ENCODE measurements at regions not wholly inside any gene's neighbourhood (a gene's known extent, or its start where the extent isn't known, plus 50 kb on each side); places are given as distances from the start of the nearest gene placed in this dataset.
A peak's percentile ranks its signal among the peaks of the same experiment; 100 is the strongest.
"Not testable (repeated sequence)": the region's sequence is repeated elsewhere in the genome, so short reads cannot be mapped to it uniquely, and the experiment has no call there.

GRCh38 chr9:26669701-26670670 is 222.6 kb downstream of the CAAP1 start:
- peak in 2 of 3 donors; percentile 26 to 27 for DNase-seq
- H3K4me1 ChIP-seq (ENCODE audit: control extremely low read depth in 1 of 4, control insufficient read depth in 4 of 4, insufficient read depth in 4 of 4, low read length in 3 of 4): peaks cover 0 to 9% (median 2%) of the 10 kb centered on the region in 4 experiments
- no peak overlapping the region for H3K27ac ChIP-seq (ENCODE audit: insufficient read depth in 1 of 2, low read depth in 1 of 2, low read length in 2 of 2, poor library complexity in 1 of 2, severe bottlenecking in 2 of 2)
- no peaks in the 10 kb centered on the region for H3K9me3 ChIP-seq (ENCODE audit: control extremely low read depth in 1 of 5, control insufficient read depth in 4 of 5, insufficient read depth in 2 of 5, low read depth in 1 of 5, low read length in 4 of 5)
- ChIA-PET CTCF (no interaction called here), POLR2A (no interaction called here)
- no peak overlapping the region for H3K4me3 ChIP-seq (ENCODE audit: control insufficient read depth in 1 of 7, extremely low read depth in 1 of 7, insufficient read depth in 4 of 7, low read depth in 2 of 7, low read length in 6 of 7)
- no peaks in the 10 kb centered on the region for H3K27me3 ChIP-seq (replicated peaks in 2 of 5; ENCODE audit: control insufficient read depth in 4 of 5, insufficient read depth in 5 of 5, low read length in 4 of 5)
- WGBS (ENCODE audit: insufficient coverage): 47% methylated on average over 3 of the region's 5 CpGs
- H3K36me3 ChIP-seq (ENCODE audit: control insufficient read depth in 4 of 4, insufficient read depth in 4 of 4, low read length in 3 of 4): no peaks in the 10 kb centered on the region

- ChIA-PET CTCF (interaction anchor here (0.8 kb wide), 1 partner anchor 20 kb away, joined by 3 read pairs; no protein-coding TSS in a partner anchor), POLR2A (no interaction called here)
- H3K27me3 ChIP-seq (replicated peaks in 2 of 5; ENCODE audit: control insufficient read depth in 4 of 5, insufficient read depth in 5 of 5, low read length in 4 of 5): no peaks in the 10 kb centered on the region
- no peak overlapping the region for H3K4me3 ChIP-seq (ENCODE audit: control insufficient read depth in 1 of 7, extremely low read depth in 1 of 7, insufficient read depth in 4 of 7, low read depth in 2 of 7, low read length in 6 of 7)
- peaks cover 0 to under 1% (median 0%) of the 10 kb centered on the region in 5 experiments for H3K9me3 ChIP-seq (ENCODE audit: control extremely low read depth in 1 of 5, control insufficient read depth in 4 of 5, insufficient read depth in 2 of 5, low read depth in 1 of 5, low read length in 4 of 5)
- DNase-seq: no peak
- no peak overlapping the region for H3K27ac ChIP-seq (ENCODE audit: insufficient read depth in 1 of 2, low read depth in 1 of 2, low read length in 2 of 2, poor library complexity in 1 of 2, severe bottlenecking in 2 of 2)
- no peaks in the 10 kb centered on the region for H3K36me3 ChIP-seq (ENCODE audit: control insufficient read depth in 4 of 4, insufficient read depth in 4 of 4, low read length in 3 of 4)
- WGBS (ENCODE audit: insufficient coverage): 100% methylated on average over 1 of the region's 1 CpG
- peaks cover 0 to 9% (median 2%) of the 10 kb centered on the region in 4 experiments for H3K4me1 ChIP-seq (ENCODE audit: control extremely low read depth in 1 of 4, control insufficient read depth in 4 of 4, insufficient read depth in 4 of 4, low read length in 3 of 4)
Measured at GRCh38 chr9:26667882-26668281, 224.7 kb downstream of the CAAP1 start.

GRCh38 chr9:26665666-26666065 is 226.9 kb downstream of the CAAP1 start:
- 100% methylated on average over 2 of the region's 3 CpGs for WGBS (ENCODE audit: insufficient coverage)
- DNase-seq: no peak
- CTCF ChIA-PET: no interaction called here

GRCh38 chr9:26664087-26664773 is 228.4 kb downstream of the CAAP1 start:
- H3K36me3 ChIP-seq (ENCODE audit: control insufficient read depth in 4 of 4, insufficient read depth in 4 of 4, low read length in 3 of 4); H3K27ac ChIP-seq (ENCODE audit: insufficient read depth in 1 of 2, low read depth in 1 of 2, low read length in 2 of 2, poor library complexity in 1 of 2, severe bottlenecking in 2 of 2); DNase-seq; H3K4me3 ChIP-seq (ENCODE audit: control insufficient read depth in 1 of 7, extremely low read depth in 1 of 7, insufficient read depth in 4 of 7, low read depth in 2 of 7, low read length in 6 of 7); H3K27me3 ChIP-seq (replicated peaks in 2 of 5; ENCODE audit: control insufficient read depth in 4 of 5, insufficient read depth in 5 of 5, low read length in 4 of 5); POLR2A ChIA-PET; H3K9me3 ChIP-seq (ENCODE audit: control extremely low read depth in 1 of 5, control insufficient read depth in 4 of 5, insufficient read depth in 2 of 5, low read depth in 1 of 5, low read length in 4 of 5); CTCF ChIA-PET; H3K4me1 ChIP-seq (ENCODE audit: control extremely low read depth in 1 of 4, control insufficient read depth in 4 of 4, insufficient read depth in 4 of 4, low read length in 3 of 4): not testable (repeated sequence)
- 98% methylated on average over 37 of the region's 49 CpGs for WGBS (ENCODE audit: insufficient coverage)

More at GRCh38 chr9:26665666-26666065, 226.9 kb downstream of the CAAP1 start:
- Histone ChIP-seq H3K4me3 (ENCODE audit: control insufficient read depth in 1 of 7, extremely low read depth in 1 of 7, insufficient read depth in 4 of 7, low read depth in 2 of 7, low read length in 6 of 7) (no peak overlapping the region), H3K4me1 (ENCODE audit: control extremely low read depth in 1 of 4, control insufficient read depth in 4 of 4, insufficient read depth in 4 of 4, low read length in 3 of 4) (peaks cover 0 to 9% (median 2%) of the 10 kb centered on the region in 4 experiments), H3K9me3 (ENCODE audit: control extremely low read depth in 1 of 5, control insufficient read depth in 4 of 5, insufficient read depth in 2 of 5, low read depth in 1 of 5, low read length in 4 of 5) (peaks cover 0 to 2% (median 0%) of the 10 kb centered on the region in 5 experiments), H3K27ac (ENCODE audit: insufficient read depth in 1 of 2, low read depth in 1 of 2, low read length in 2 of 2, poor library complexity in 1 of 2, severe bottlenecking in 2 of 2) (no peak overlapping the region), H3K36me3 (ENCODE audit: control insufficient read depth in 4 of 4, insufficient read depth in 4 of 4, low read length in 3 of 4) (no peaks in the 10 kb centered on the region), H3K27me3 (replicated peaks in 2 of 5; ENCODE audit: control insufficient read depth in 4 of 5, insufficient read depth in 5 of 5, low read length in 4 of 5) (no peaks in the 10 kb centered on the region)
- POLR2A ChIA-PET: no interaction called here

GRCh38 chr9:26662476-26662875 is 230.1 kb downstream of the CAAP1 start:
- H3K27me3 ChIP-seq (replicated peaks in 2 of 5; ENCODE audit: control insufficient read depth in 4 of 5, insufficient read depth in 5 of 5, low read length in 4 of 5): peaks cover 0 to 3% (median 0%) of the 10 kb centered on the region in 5 experiments
- no peaks in the 10 kb centered on the region for H3K36me3 ChIP-seq (ENCODE audit: control insufficient read depth in 4 of 4, insufficient read depth in 4 of 4, low read length in 3 of 4)
- no CpG with 5 or more reads among the region's 1 CpG for WGBS (ENCODE audit: insufficient coverage)
- no peak overlapping the region for H3K27ac ChIP-seq (ENCODE audit: insufficient read depth in 1 of 2, low read depth in 1 of 2, low read length in 2 of 2, poor library complexity in 1 of 2, severe bottlenecking in 2 of 2)
- H3K4me1 ChIP-seq (ENCODE audit: control extremely low read depth in 1 of 4, control insufficient read depth in 4 of 4, insufficient read depth in 4 of 4, low read length in 3 of 4): peaks cover 0 to 4% (median 2%) of the 10 kb centered on the region in 4 experiments
- no peak for DNase-seq
- H3K4me3 ChIP-seq (ENCODE audit: control insufficient read depth in 1 of 7, extremely low read depth in 1 of 7, insufficient read depth in 4 of 7, low read depth in 2 of 7, low read length in 6 of 7): no peak overlapping the region
- H3K9me3 ChIP-seq (ENCODE audit: control extremely low read depth in 1 of 5, control insufficient read depth in 4 of 5, insufficient read depth in 2 of 5, low read depth in 1 of 5, low read length in 4 of 5): peaks cover 0 to 2% (median 0%) of the 10 kb centered on the region in 5 experiments
- POLR2A ChIA-PET: no interaction called here
- CTCF ChIA-PET: no interaction called here

GRCh38 chr9:26658476-26658875 is 234.1 kb downstream of the CAAP1 start:
- POLR2A ChIA-PET: no interaction called here

GRCh38 chr9:26657958-26658357 is 234.6 kb downstream of the CAAP1 start:
- Histone ChIP-seq H3K36me3 (ENCODE audit: control insufficient read depth in 4 of 4, insufficient read depth in 4 of 4, low read length in 3 of 4) (no peaks in the 10 kb centered on the region), H3K4me1 (ENCODE audit: control extremely low read depth in 1 of 4, control insufficient read depth in 4 of 4, insufficient read depth in 4 of 4, low read length in 3 of 4) (peaks cover 0 to 10% (median 5%) of the 10 kb centered on the region in 4 experiments), H3K27me3 (replicated peaks in 2 of 5; ENCODE audit: control insufficient read depth in 4 of 5, insufficient read depth in 5 of 5, low read length in 4 of 5) (peaks cover 0 to 5% (median 0%) of the 10 kb centered on the region in 5 experiments), H3K4me3 (ENCODE audit: control insufficient read depth in 1 of 7, extremely low read depth in 1 of 7, insufficient read depth in 4 of 7, low read depth in 2 of 7, low read length in 6 of 7) (no peak overlapping the region), H3K9me3 (ENCODE audit: control extremely low read depth in 1 of 5, control insufficient read depth in 4 of 5, insufficient read depth in 2 of 5, low read depth in 1 of 5, low read length in 4 of 5) (peaks cover 0 to 2% (median 0%) of the 10 kb centered on the region in 5 experiments), H3K27ac (ENCODE audit: insufficient read depth in 1 of 2, low read depth in 1 of 2, low read length in 2 of 2, poor library complexity in 1 of 2, severe bottlenecking in 2 of 2) (no peak overlapping the region)
- CTCF ChIA-PET: no interaction called here
- no peak for DNase-seq
- POLR2A ChIA-PET: no interaction called here
- WGBS (ENCODE audit: insufficient coverage): 100% methylated on average over 1 of the region's 2 CpGs

More at GRCh38 chr9:26658476-26658875, 234.1 kb downstream of the CAAP1 start:
- peaks cover 0 to 2% (median 0%) of the 10 kb centered on the region in 5 experiments for H3K9me3 ChIP-seq (ENCODE audit: control extremely low read depth in 1 of 5, control insufficient read depth in 4 of 5, insufficient read depth in 2 of 5, low read depth in 1 of 5, low read length in 4 of 5)
- H3K4me1 ChIP-seq (ENCODE audit: control extremely low read depth in 1 of 4, control insufficient read depth in 4 of 4, insufficient read depth in 4 of 4, low read length in 3 of 4): peaks cover 0 to 10% (median 5%) of the 10 kb centered on the region in 4 experiments
- CTCF ChIA-PET: no interaction called here
- no peak overlapping the region for H3K27ac ChIP-seq (ENCODE audit: insufficient read depth in 1 of 2, low read depth in 1 of 2, low read length in 2 of 2, poor library complexity in 1 of 2, severe bottlenecking in 2 of 2)
- DNase-seq: no peak
- H3K4me3 ChIP-seq (ENCODE audit: control insufficient read depth in 1 of 7, extremely low read depth in 1 of 7, insufficient read depth in 4 of 7, low read depth in 2 of 7, low read length in 6 of 7): no peak overlapping the region
- no peaks in the 10 kb centered on the region for H3K36me3 ChIP-seq (ENCODE audit: control insufficient read depth in 4 of 4, insufficient read depth in 4 of 4, low read length in 3 of 4)
- H3K27me3 ChIP-seq (replicated peaks in 2 of 5; ENCODE audit: control insufficient read depth in 4 of 5, insufficient read depth in 5 of 5, low read length in 4 of 5): peaks cover 0 to 3% (median 0%) of the 10 kb centered on the region in 5 experiments
- 100% methylated on average over 1 of the region's 3 CpGs for WGBS (ENCODE audit: insufficient coverage)

Measured in common myeloid progenitor, CD34-positive (primary cell).